Eye (tissue), 1 donor: ENCODE measurements at regions not wholly inside any gene's neighbourhood (a gene's known extent, or its start where the extent isn't known, plus 50 kb on each side); places are given as distances from the start of the nearest gene placed in this dataset.

Source experiments
- DNase-seq: peaks from one replicate; pipeline ENCODE4 v3.0.0-alpha.2; 2015

- DNase-seq, result peak; percentile 8
Observed at GRCh38 chr12:28884904-28885679, 264.0 kb upstream of the FAR2 start.

GRCh38 chr12:28885928-28886327, 263.1 kb upstream of the FAR2 start:
- DNase-seq, result no peak

GRCh38 chr12:28887461-28887990, 261.6 kb upstream of the FAR2 start:
- DNase-seq, result no peak

- no peak for DNase-seq
Observed at GRCh38 chr12:28890664-28891063, 258.4 kb upstream of the FAR2 start.

GRCh38 chr12:28891126-28891525, 258.0 kb upstream of the FAR2 start:
- no peak for DNase-seq

- DNase-seq, result no peak
Observed at GRCh38 chr12:28893365-28893764, 255.7 kb upstream of the FAR2 start.

- no peak for DNase-seq
Observed at GRCh38 chr12:28893856-28894255, 255.2 kb upstream of the FAR2 start.

GRCh38 chr12:28896421-28896820, 252.7 kb upstream of the FAR2 start:
- DNase-seq, result no peak

- no peak for DNase-seq
Observed at GRCh38 chr12:28898038-28898437, 251.0 kb upstream of the FAR2 start.

GRCh38 chr12:28899951-28900350, 249.1 kb upstream of the FAR2 start:
- DNase-seq, result no peak

- DNase-seq, result no peak
Observed at GRCh38 chr12:28905220-28905955, 243.7 kb upstream of the FAR2 start.

- no peak for DNase-seq
Observed at GRCh38 chr12:28908646-28909045, 240.4 kb upstream of the FAR2 start.

GRCh38 chr12:28909291-28909690, 239.8 kb upstream of the FAR2 start:
- no peak for DNase-seq

- DNase-seq, result no peak
Observed at GRCh38 chr12:28925719-28926376, 223.2 kb upstream of the FAR2 start.

GRCh38 chr12:28930704-28931103, 218.4 kb upstream of the FAR2 start:
- DNase-seq, result no peak

- DNase-seq, result no peak
Observed at GRCh38 chr12:28933176-28933575, 215.9 kb upstream of the FAR2 start.

GRCh38 chr12:28933864-28934527, 215.1 kb upstream of the FAR2 start:
- no peak for DNase-seq

GRCh38 chr12:28936221-28936620, 212.9 kb upstream of the FAR2 start:
- DNase-seq, result peak; percentile 30

- no peak for DNase-seq
Observed at GRCh38 chr12:28936711-28937110, 212.4 kb upstream of the FAR2 start.

GRCh38 chr12:28937196-28937595, 211.9 kb upstream of the FAR2 start:
- DNase-seq, result no peak

GRCh38 chr12:28938056-28938455, 211.0 kb upstream of the FAR2 start:
- DNase-seq, result no peak

GRCh38 chr12:28938581-28939235, 210.4 kb upstream of the FAR2 start:
- DNase-seq, result peak; percentile 65
